Adrenal gland (tissue), 9 donors: ENCODE measurements at regions not wholly inside any gene's neighbourhood (a gene's known extent, or its start where the extent isn't known, plus 50 kb on each side); places are given as distances from the start of the nearest gene placed in this dataset.

Experiments used
- DNase-seq, 7 donors: peaks; one replicate each; pipeline ENCODE4 v3.0.0-alpha.2; 2019 to 2020
- H3K27ac ChIP-seq, 5 donors: fragments of 200-600 bp; sonication (generic) in 4 of 5; 1 replicate in 3 of 5; 2 replicates in 2 of 5; pipeline versions ENCODE4 v1.5.1 to v1.8.0; 2016 to 2020; ENCODE audit warnings: mild to moderate bottlenecking in 1 of 5
- H3K27me3 ChIP-seq: fragments of 200-600 bp; 2 replicates; pipeline ENCODE4 v1.8.0; 2021
- H3K36me3 ChIP-seq, 2 donors: fragments of 200-600 bp; replicated peaks in 1 of 2; 1 replicate in 1 of 2; 2 replicates in 1 of 2; pipeline versions ENCODE4 v1.5.1 to v1.8.0; 2018 to 2022
- H3K4me1 ChIP-seq, 2 donors: fragments of 200-600 bp; replicated peaks in 1 of 2; 1 replicate in 1 of 2; 2 replicates in 1 of 2; pipeline versions ENCODE4 v1.5.1 to v1.8.0; 2018 to 2021
- H3K4me3 ChIP-seq, 4 donors: fragments of 200-600 bp; sonication (generic) in 3 of 4; one replicate each; pipeline ENCODE4 v1.5.1; 2016 to 2018
- H3K9me3 ChIP-seq, 3 donors: fragments of 200-600 bp; sonication (generic) in 1 of 3; replicated peaks in 1 of 3; 1 replicate in 2 of 3; 2 replicates in 1 of 3; pipeline versions ENCODE4 v1.5.1 to v1.8.0; 2016 to 2021
- CTCF ChIP-seq, 6 experiments: fragments of 450-650 bp in 4 of 6; fragments of 200-600 bp in 2 of 6; sonication (generic) in 1 of 6; IDR thresholded peaks; 1 replicate in 5 of 6; 2 replicates in 1 of 6; pipeline versions ENCODE4 v1.5.1 to v1.8.0; 2016 to 2021; ENCODE audit warnings: antibody characterized with exemption in 6 of 6, mild to moderate bottlenecking in 2 of 6, moderate library complexity in 1 of 6
- POLR2A ChIP-seq, 2 donors: fragments of 450-650 bp; IDR thresholded peaks; one replicate each; pipeline ENCODE4 v1.6.1; 2017; ENCODE audit warnings: antibody characterized with exemption in 2 of 2, mild to moderate bottlenecking in 2 of 2, moderate library complexity in 1 of 2
- whole genome bisulfite sequencing, 4 donors: extraction: QIAGEN DNeasy Blood & Tissue Kit in 2 of 4; methylation state at CpG; one replicate each; pipeline versions ENCODE4 v1.1.5 to v1.1.7; 2013 to 2017; 5-methylcytosine and 5-hydroxymethylcytosine counted together
- intact Hi-C, 2 donors: fragments of 100-400 bp; cut with DNase I; formaldehyde crosslinking; loops; one replicate each; pipeline versions ENCODE4 v1.14.1 to v1.15.0; 2022 to 2023
- donor health status: healthy with polysubstance abuse.
- donor health status: Bipolar disorder and iron deficiency.
- donor health status: DM: yes; HTN: yes; CAD: no.
- donor health status: DM: no; HTN: no; CAD: no.
- donor health status: DM: no; HTN: no; CAD: no.

DNA sequence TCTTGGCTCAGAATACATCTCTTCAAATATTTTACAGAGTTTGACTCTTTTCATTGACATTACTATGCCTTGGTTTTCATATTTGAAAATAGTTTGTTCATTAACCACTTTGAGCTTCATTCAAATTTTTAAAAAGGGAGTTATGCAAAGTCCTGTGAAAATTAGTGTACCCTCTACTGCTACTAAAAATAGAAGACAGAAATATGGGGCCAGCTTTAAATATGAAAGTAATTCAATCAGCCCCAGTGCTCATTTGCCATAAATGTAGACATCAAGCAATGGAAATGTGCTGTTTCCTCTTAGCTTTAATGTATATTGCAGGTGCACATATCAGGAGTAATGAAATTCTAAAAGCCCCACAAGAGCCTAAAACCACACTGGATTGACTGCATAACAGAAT, 218.7 kb downstream of the SPATA18 start:
- H3K4me3 ChIP-seq: no peak overlapping the region
- TF ChIP-seq CTCF (IDR thresholded peaks at IDR 0.05): no peak
- TF ChIP-seq POLR2A (IDR thresholded peaks at IDR 0.05): no peak
- H3K9me3 ChIP-seq: no peaks in the 10 kb centered on the region
- intact Hi-C loops: no loop called here
- no peak for DNase-seq
- H3K4me1 ChIP-seq: no peaks in the 10 kb centered on the region
- no peaks in the 10 kb centered on the region for H3K36me3 ChIP-seq
- H3K27ac ChIP-seq: no peak overlapping the region
- no peaks in the 10 kb centered on the region for H3K27me3 ChIP-seq

DNA sequence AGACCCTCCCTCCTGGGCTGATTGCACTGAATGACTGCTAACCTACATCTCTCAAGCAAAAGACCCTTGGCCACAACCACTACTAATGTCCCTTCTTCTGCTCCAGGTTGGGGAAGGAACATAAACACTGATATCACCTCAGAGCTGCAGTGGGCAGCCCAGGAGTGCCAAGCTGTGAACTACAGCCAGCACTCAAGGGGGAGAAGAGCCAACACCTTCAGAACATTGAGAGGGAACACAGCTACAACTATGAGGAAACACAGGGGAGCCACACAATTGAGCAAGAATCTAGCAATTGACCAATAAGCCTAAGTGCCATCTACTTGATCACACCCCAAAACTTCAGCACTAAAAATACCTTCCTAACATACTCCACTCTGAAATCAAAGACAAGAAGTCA, 222.8 kb downstream of the SPATA18 start:
- Histone ChIP-seq H3K9me3 (no peaks in the 10 kb centered on the region), H3K27ac (no peak overlapping the region), H3K36me3 (no peaks in the 10 kb centered on the region), H3K27me3 (no peaks in the 10 kb centered on the region), H3K4me1 (no peaks in the 10 kb centered on the region), H3K4me3 (no peak overlapping the region)
- DNase-seq: no peak
- TF ChIP-seq CTCF (IDR thresholded peaks at IDR 0.05) (no peak), POLR2A (IDR thresholded peaks at IDR 0.05) (no peak)
- intact Hi-C loops: no loop called here

DNA sequence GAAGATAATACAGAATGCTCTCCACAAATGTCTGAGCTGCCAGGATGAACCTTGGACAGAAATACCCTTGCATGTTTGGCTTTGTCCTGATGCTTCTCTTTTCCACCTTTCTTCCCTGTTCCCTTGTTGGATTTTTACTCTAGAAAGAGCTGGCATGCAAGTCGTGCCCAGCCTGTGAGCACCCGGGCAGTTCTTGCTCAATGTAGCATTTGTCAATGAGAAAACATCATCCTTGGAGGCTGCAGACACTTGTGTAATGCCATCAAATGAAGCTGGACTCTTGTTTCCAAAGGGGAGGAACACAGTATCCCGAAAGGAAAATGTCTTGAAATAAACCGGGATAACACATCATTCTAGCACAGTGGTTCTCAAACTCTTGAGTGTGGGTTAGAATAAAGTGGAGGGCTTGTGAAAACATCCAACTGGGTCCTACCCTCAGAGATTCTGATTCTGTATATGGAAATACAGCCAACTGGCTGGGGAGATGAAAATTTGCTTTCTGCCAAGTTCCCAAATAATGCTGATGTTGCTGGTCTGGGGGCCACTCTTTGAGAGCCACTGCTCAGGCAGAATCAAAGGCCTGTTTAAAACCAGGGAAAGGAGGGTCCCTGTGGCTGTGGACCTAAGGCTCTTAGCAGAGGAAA, 237.2 kb downstream of the SPATA18 start:
- H3K27ac ChIP-seq: no peak overlapping the region
- H3K36me3 ChIP-seq: no peaks in the 10 kb centered on the region
- H3K9me3 ChIP-seq: no peaks in the 10 kb centered on the region
- TF ChIP-seq CTCF (IDR thresholded peaks at IDR 0.05): no peak
- no peak for TF ChIP-seq POLR2A (IDR thresholded peaks at IDR 0.05)
- intact Hi-C loops: no loop called here
- 63 to 77% (median 73%) methylated on average over 4 of the region's 4 CpGs for WGBS, 4 donors
- no peaks in the 10 kb centered on the region for H3K4me1 ChIP-seq
- no peaks in the 10 kb centered on the region for H3K27me3 ChIP-seq
- no peak for DNase-seq
- H3K4me3 ChIP-seq: no peak overlapping the region

DNA sequence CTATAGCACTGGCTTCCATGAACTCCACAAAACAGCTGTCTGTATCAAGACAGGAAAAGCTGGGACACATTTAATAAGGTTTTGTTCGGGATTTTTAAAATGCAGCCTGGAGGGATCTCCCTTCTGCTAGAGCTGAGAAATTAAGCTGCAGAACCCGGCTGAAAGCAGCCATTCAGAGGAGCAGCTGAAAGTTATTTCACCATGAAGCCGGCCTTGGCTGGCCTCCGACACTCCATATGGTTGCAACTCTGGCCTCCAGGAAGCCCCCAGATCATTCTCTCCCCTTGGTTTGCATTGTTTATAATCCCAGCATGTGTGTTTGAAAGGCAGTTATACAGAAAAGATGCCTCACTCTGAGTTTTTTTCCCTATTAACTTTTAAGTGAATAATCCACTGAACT, 239.4 kb downstream of the SPATA18 start:
- intact Hi-C loops: no loop called here
- no peak overlapping the region for H3K27ac ChIP-seq
- no peaks in the 10 kb centered on the region for H3K27me3 ChIP-seq
- TF ChIP-seq POLR2A (IDR thresholded peaks at IDR 0.05) (no peak), CTCF (IDR thresholded peaks at IDR 0.05) (no peak)
- no peak overlapping the region for H3K4me3 ChIP-seq
- H3K36me3 ChIP-seq: no peaks in the 10 kb centered on the region
- 50 to 67% (median 63%) methylated on average over 4 of the region's 4 CpGs for WGBS, 4 donors
- no peak for DNase-seq
- no peaks in the 10 kb centered on the region for H3K4me1 ChIP-seq
- H3K9me3 ChIP-seq: no peaks in the 10 kb centered on the region
